ENCODE measurements at regions not wholly inside any gene's neighbourhood (a gene's known extent, or its start where the extent isn't known, plus 50 kb on each side); places are given as distances from the start of the nearest gene placed in this dataset.
"Not testable (repeated sequence)": the region's sequence is repeated elsewhere in the genome, so short reads cannot be mapped to it uniquely, and the experiment has no call there.

- H3K36me3 Mint-ChIP-seq (ENCODE audit: low read depth); H3K4me3 Mint-ChIP-seq; H3K27me3 Mint-ChIP-seq (ENCODE audit: insufficient read depth); H3K9me3 Mint-ChIP-seq; DNase-seq (ENCODE audit: low spot score); intact Hi-C loops (cut with micrococcal nuclease); H3K4me1 Mint-ChIP-seq (ENCODE audit: low read depth); H3K27ac Mint-ChIP-seq: not testable (repeated sequence)
These were observed 574.8 kb upstream of the C9orf72 start for GRCh38 chr9:28147923-28148597.

GRCh38 chr9:28149361-28150050 lies 576.2 kb upstream of the C9orf72 start:
- H3K9me3 Mint-ChIP-seq; H3K27ac Mint-ChIP-seq; intact Hi-C loops (cut with micrococcal nuclease); DNase-seq (ENCODE audit: low spot score); H3K27me3 Mint-ChIP-seq (ENCODE audit: insufficient read depth); H3K4me1 Mint-ChIP-seq (ENCODE audit: low read depth); H3K4me3 Mint-ChIP-seq; H3K36me3 Mint-ChIP-seq (ENCODE audit: low read depth): not testable (repeated sequence)

- intact Hi-C loops (cut with micrococcal nuclease): no loop called here
- H3K4me3 Mint-ChIP-seq: no peak overlapping the region
- no peak overlapping the region for H3K27ac Mint-ChIP-seq
- no peak for DNase-seq (ENCODE audit: low spot score)
- no peaks in the 10 kb centered on the region for H3K36me3 Mint-ChIP-seq (ENCODE audit: low read depth)
- no peaks in the 10 kb centered on the region for H3K4me1 Mint-ChIP-seq (ENCODE audit: low read depth)
- H3K27me3 Mint-ChIP-seq (ENCODE audit: insufficient read depth): no peaks in the 10 kb centered on the region
- no peaks in the 10 kb centered on the region for H3K9me3 Mint-ChIP-seq
These were observed 581.8 kb upstream of the C9orf72 start for GRCh38 chr9:28155067-28155466.

- no peaks in the 10 kb centered on the region for H3K36me3 Mint-ChIP-seq (ENCODE audit: low read depth)
- no peak overlapping the region for H3K27ac Mint-ChIP-seq
- H3K4me3 Mint-ChIP-seq: no peak overlapping the region
- DNase-seq (ENCODE audit: low spot score): no peak
- H3K9me3 Mint-ChIP-seq: no peaks in the 10 kb centered on the region
- H3K4me1 Mint-ChIP-seq (ENCODE audit: low read depth): no peaks in the 10 kb centered on the region
- no peaks in the 10 kb centered on the region for H3K27me3 Mint-ChIP-seq (ENCODE audit: insufficient read depth)
- intact Hi-C loops (cut with micrococcal nuclease): no loop called here
These were observed 582.4 kb upstream of the C9orf72 start for GRCh38 chr9:28155671-28156070.

- no peak for DNase-seq (ENCODE audit: low spot score)
- H3K4me1 Mint-ChIP-seq (ENCODE audit: low read depth): no peaks in the 10 kb centered on the region
- no peaks in the 10 kb centered on the region for H3K36me3 Mint-ChIP-seq (ENCODE audit: low read depth)
- intact Hi-C loops (cut with micrococcal nuclease): no loop called here
- H3K9me3 Mint-ChIP-seq: no peaks in the 10 kb centered on the region
- H3K27ac Mint-ChIP-seq: no peak overlapping the region
- no peaks in the 10 kb centered on the region for H3K27me3 Mint-ChIP-seq (ENCODE audit: insufficient read depth)
- no peak overlapping the region for H3K4me3 Mint-ChIP-seq
These were observed 585.2 kb upstream of the C9orf72 start for GRCh38 chr9:28158451-28158850.

GRCh38 chr9:28163619-28164018 lies 590.3 kb upstream of the C9orf72 start:
- DNase-seq (ENCODE audit: low spot score): no peak
- H3K4me1 Mint-ChIP-seq (ENCODE audit: low read depth): no peaks in the 10 kb centered on the region
- no peaks in the 10 kb centered on the region for H3K27me3 Mint-ChIP-seq (ENCODE audit: insufficient read depth)
- no peak overlapping the region for H3K4me3 Mint-ChIP-seq
- no peaks in the 10 kb centered on the region for H3K9me3 Mint-ChIP-seq
- intact Hi-C loops (cut with micrococcal nuclease): no loop called here
- H3K36me3 Mint-ChIP-seq (ENCODE audit: low read depth): no peaks in the 10 kb centered on the region
- no peak overlapping the region for H3K27ac Mint-ChIP-seq

- intact Hi-C loops (cut with micrococcal nuclease): no loop called here
- Mint-ChIP-seq H3K27ac (no peak overlapping the region), H3K27me3 (ENCODE audit: insufficient read depth) (no peaks in the 10 kb centered on the region), H3K36me3 (ENCODE audit: low read depth) (no peaks in the 10 kb centered on the region), H3K4me3 (no peak overlapping the region), H3K9me3 (no peaks in the 10 kb centered on the region), H3K4me1 (ENCODE audit: low read depth) (no peaks in the 10 kb centered on the region)
- no peak for DNase-seq (ENCODE audit: low spot score)
These were observed 592.9 kb upstream of the C9orf72 start for GRCh38 chr9:28166179-28166578.

GRCh38 chr9:28177142-28177541 lies 603.9 kb upstream of the C9orf72 start:
- H3K27me3 Mint-ChIP-seq (ENCODE audit: insufficient read depth): no peaks in the 10 kb centered on the region
- intact Hi-C loops (cut with micrococcal nuclease): no loop called here
- no peaks in the 10 kb centered on the region for H3K4me1 Mint-ChIP-seq (ENCODE audit: low read depth)
- H3K4me3 Mint-ChIP-seq: no peak overlapping the region
- no peaks in the 10 kb centered on the region for H3K9me3 Mint-ChIP-seq
- no peak for DNase-seq (ENCODE audit: low spot score)
- no peaks in the 10 kb centered on the region for H3K36me3 Mint-ChIP-seq (ENCODE audit: low read depth)
- no peak overlapping the region for H3K27ac Mint-ChIP-seq

GRCh38 chr9:28177925-28178324 lies 604.6 kb upstream of the C9orf72 start:
- intact Hi-C loops (cut with micrococcal nuclease): no loop called here
- Mint-ChIP-seq H3K27ac (no peak overlapping the region), H3K27me3 (ENCODE audit: insufficient read depth) (no peaks in the 10 kb centered on the region), H3K9me3 (no peaks in the 10 kb centered on the region), H3K4me3 (no peak overlapping the region), H3K4me1 (ENCODE audit: low read depth) (no peaks in the 10 kb centered on the region), H3K36me3 (ENCODE audit: low read depth) (no peaks in the 10 kb centered on the region)
- DNase-seq (ENCODE audit: low spot score): no peak

- no peak for DNase-seq (ENCODE audit: low spot score)
- Mint-ChIP-seq H3K27ac (no peak overlapping the region), H3K36me3 (ENCODE audit: low read depth) (no peaks in the 10 kb centered on the region), H3K27me3 (ENCODE audit: insufficient read depth) (no peaks in the 10 kb centered on the region), H3K4me3 (no peak overlapping the region), H3K9me3 (no peaks in the 10 kb centered on the region), H3K4me1 (ENCODE audit: low read depth) (no peaks in the 10 kb centered on the region)
- intact Hi-C loops (cut with micrococcal nuclease): no loop called here
These were observed 606.6 kb upstream of the C9orf72 start for GRCh38 chr9:28179893-28180292.

- H3K9me3 Mint-ChIP-seq: peaks cover 35% of the 10 kb centered on the region
These were observed 617.7 kb upstream of the C9orf72 start for GRCh38 chr9:28190981-28191380.

GRCh38 chr9:28197653-28198052 lies 624.4 kb upstream of the C9orf72 start:
- intact Hi-C loops (cut with micrococcal nuclease): no loop called here
- DNase-seq (ENCODE audit: low spot score): no peak
- Mint-ChIP-seq H3K4me1 (ENCODE audit: low read depth) (no peaks in the 10 kb centered on the region), H3K9me3 (peaks cover 4% of the 10 kb centered on the region), H3K36me3 (ENCODE audit: low read depth) (no peaks in the 10 kb centered on the region), H3K4me3 (no peak overlapping the region), H3K27ac (no peak overlapping the region), H3K27me3 (ENCODE audit: insufficient read depth) (no peaks in the 10 kb centered on the region)

More at GRCh38 chr9:28190981-28191380, 617.7 kb upstream of the C9orf72 start:
- no peak for DNase-seq (ENCODE audit: low spot score)
- no peak overlapping the region for H3K4me3 Mint-ChIP-seq
- H3K27ac Mint-ChIP-seq: no peak overlapping the region
- H3K27me3 Mint-ChIP-seq (ENCODE audit: insufficient read depth): no peaks in the 10 kb centered on the region
- H3K4me1 Mint-ChIP-seq (ENCODE audit: low read depth): no peaks in the 10 kb centered on the region
- intact Hi-C loops (cut with micrococcal nuclease): no loop called here
- H3K36me3 Mint-ChIP-seq (ENCODE audit: low read depth): no peaks in the 10 kb centered on the region

- Mint-ChIP-seq H3K9me3 (peaks cover 13% of the 10 kb centered on the region), H3K27me3 (ENCODE audit: insufficient read depth) (no peaks in the 10 kb centered on the region), H3K27ac (no peak overlapping the region), H3K36me3 (ENCODE audit: low read depth) (no peaks in the 10 kb centered on the region), H3K4me1 (ENCODE audit: low read depth) (no peaks in the 10 kb centered on the region), H3K4me3 (no peak overlapping the region)
- no peak for DNase-seq (ENCODE audit: low spot score)
- intact Hi-C loops (cut with micrococcal nuclease): no loop called here
These were observed 629.8 kb upstream of the C9orf72 start for GRCh38 chr9:28203036-28203435.
